Parathyroid adenoma (tissue), 2 donors: ENCODE measurements at regions not wholly inside any gene's neighbourhood (a gene's known extent, or its start where the extent isn't known, plus 50 kb on each side); places are given as distances from the start of the nearest gene placed in this dataset.

ENCODE experiments used
- H2AFZ ChIP-seq: fragments of 300-600 bp; sonication (generic); one replicate; pipeline ENCODE4 v1.7.0; 2017; ENCODE audit warnings: antibody characterized with exemption, mild to moderate bottlenecking
- H3K27ac ChIP-seq: fragments of 300-600 bp; sonication (generic); one replicate; pipeline ENCODE4 v1.7.0; 2017
- H3K27me3 ChIP-seq: fragments of 300-600 bp; sonication (generic); one replicate; pipeline ENCODE4 v1.7.0; 2017; ENCODE audit warnings: low read length; ENCODE audit not compliant: control insufficient read depth, insufficient read depth
- H3K36me3 ChIP-seq: fragments of 300-600 bp; sonication (generic); one replicate; pipeline ENCODE4 v1.7.0; 2017; ENCODE audit warnings: low read length; ENCODE audit not compliant: control insufficient read depth, insufficient read depth
- H3K4me1 ChIP-seq: fragments of 300-600 bp; sonication (generic); one replicate; pipeline ENCODE4 v1.7.0; 2017; ENCODE audit warnings: control low read depth
- H3K4me2 ChIP-seq: fragments of 300-600 bp; sonication (generic); one replicate; pipeline ENCODE4 v1.7.0; 2017; ENCODE audit warnings: low read length
- H3K4me3 ChIP-seq: fragments of 300-600 bp; sonication (generic); one replicate; pipeline ENCODE4 v1.7.0; 2017; ENCODE audit warnings: low read depth, low read length
- H3K79me2 ChIP-seq: fragments of 300-600 bp; sonication (generic); one replicate; pipeline ENCODE4 v1.7.0; 2017; ENCODE audit warnings: control low read depth
- H3K9ac ChIP-seq: fragments of 300-600 bp; sonication (generic); one replicate; pipeline ENCODE4 v1.7.0; 2017; ENCODE audit warnings: mild to moderate bottlenecking
- H3K9me3 ChIP-seq: fragments of 300-600 bp; sonication (generic); one replicate; pipeline ENCODE4 v1.7.0; 2017; ENCODE audit warnings: low read length; ENCODE audit not compliant: control insufficient read depth
- CTCF ChIP-seq: fragments of 300-600 bp; sonication (generic); IDR thresholded peaks from one replicate; pipeline ENCODE4 v1.7.0; 2017; ENCODE audit warnings: antibody characterized with exemption, mild to moderate bottlenecking
- donor health status: primary hyperparathyroidism.

GRCh38 chr10:29827512-29827911 lies 192.7 kb upstream of the SVIL start:
- TF ChIP-seq CTCF, result no peak
- H3K36me3 ChIP-seq, result no peaks in the 10 kb centered on the region
- no peaks in the 10 kb centered on the region for H3K4me1 ChIP-seq

GRCh38 chr10:29826801-29827450 lies 192.2 kb upstream of the SVIL start:
- H3K27ac ChIP-seq, result no peak overlapping the region

More at GRCh38 chr10:29827512-29827911, 192.7 kb upstream of the SVIL start:
- H3K4me3 ChIP-seq, result no peak overlapping the region
- no peaks in the 10 kb centered on the region for H3K79me2 ChIP-seq
- H3K27me3 ChIP-seq, result no peaks in the 10 kb centered on the region
- H2AFZ ChIP-seq, result no peak overlapping the region
- H3K4me2 ChIP-seq, result no peak overlapping the region
- no peak overlapping the region for H3K9ac ChIP-seq
- H3K27ac ChIP-seq, result no peak overlapping the region
- H3K9me3 ChIP-seq, result no peaks in the 10 kb centered on the region

GRCh38 chr10:29826221-29826620 lies 191.4 kb upstream of the SVIL start:
- no peak overlapping the region for H3K4me2 ChIP-seq
- H3K27ac ChIP-seq, result no peak overlapping the region
- H3K79me2 ChIP-seq, result no peaks in the 10 kb centered on the region
- H3K27me3 ChIP-seq, result no peaks in the 10 kb centered on the region
- H3K4me1 ChIP-seq, result peaks cover 12% of the 10 kb centered on the region
- TF ChIP-seq CTCF, result no peak
- no peak overlapping the region for H2AFZ ChIP-seq
- no peak overlapping the region for H3K4me3 ChIP-seq
- no peak overlapping the region for H3K9ac ChIP-seq
- no peaks in the 10 kb centered on the region for H3K9me3 ChIP-seq
- H3K36me3 ChIP-seq, result no peaks in the 10 kb centered on the region

More at GRCh38 chr10:29826801-29827450, 192.2 kb upstream of the SVIL start:
- H3K36me3 ChIP-seq, result no peaks in the 10 kb centered on the region
- no peaks in the 10 kb centered on the region for H3K9me3 ChIP-seq
- H3K4me1 ChIP-seq, result peaks cover 5% of the 10 kb centered on the region
- no peaks in the 10 kb centered on the region for H3K27me3 ChIP-seq
- no peak overlapping the region for H3K4me3 ChIP-seq
- H3K4me2 ChIP-seq, result no peak overlapping the region
- no peak for TF ChIP-seq CTCF
- H2AFZ ChIP-seq, result no peak overlapping the region
- no peaks in the 10 kb centered on the region for H3K79me2 ChIP-seq
- H3K9ac ChIP-seq, result no peak overlapping the region

GRCh38 chr10:29823553-29824080 lies 188.8 kb upstream of the SVIL start:
- Histone ChIP-seq H3K27ac (no peak overlapping the region), H3K4me3 (no peak overlapping the region), H3K9ac (no peak overlapping the region), H3K4me1 (peaks cover 19% of the 10 kb centered on the region), H3K79me2 (no peaks in the 10 kb centered on the region), H3K4me2 (no peak overlapping the region), H3K9me3 (no peaks in the 10 kb centered on the region), H2AFZ (no peak overlapping the region), H3K27me3 (no peaks in the 10 kb centered on the region), H3K36me3 (no peaks in the 10 kb centered on the region)
- TF ChIP-seq CTCF, result no peak
